ENCODE measurements at regions not wholly inside any gene's neighbourhood (a gene's known extent, or its start where the extent isn't known, plus 50 kb on each side); places are given as distances from the start of the nearest gene placed in this dataset.

DNA sequence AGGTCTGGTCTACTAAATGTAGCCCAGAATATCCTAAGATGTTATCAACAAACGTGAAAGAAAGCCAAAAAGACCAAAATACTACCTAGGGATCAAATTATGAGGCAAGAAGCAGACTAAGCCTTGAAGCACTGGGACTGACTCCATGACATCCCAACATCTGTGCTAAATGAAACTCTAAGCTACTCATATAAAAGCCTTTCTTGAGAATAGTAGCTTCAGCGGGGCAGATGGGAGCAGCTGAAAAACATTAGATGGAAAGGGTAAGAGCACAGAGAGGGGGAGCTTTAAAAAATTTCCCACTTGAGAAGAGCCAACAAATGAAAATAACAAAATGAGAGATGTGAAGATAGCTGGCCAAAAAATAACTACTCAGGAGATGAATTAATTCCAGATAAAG is 81.7 kb downstream of the MAD2L1 start:
- H3K4me1 Mint-ChIP-seq = peaks cover 11% of the 10 kb centered on the region
- no peak overlapping the region for H3K4me3 Mint-ChIP-seq
- no peak for DNase-seq
- TF ChIP-seq, protein P1, sequence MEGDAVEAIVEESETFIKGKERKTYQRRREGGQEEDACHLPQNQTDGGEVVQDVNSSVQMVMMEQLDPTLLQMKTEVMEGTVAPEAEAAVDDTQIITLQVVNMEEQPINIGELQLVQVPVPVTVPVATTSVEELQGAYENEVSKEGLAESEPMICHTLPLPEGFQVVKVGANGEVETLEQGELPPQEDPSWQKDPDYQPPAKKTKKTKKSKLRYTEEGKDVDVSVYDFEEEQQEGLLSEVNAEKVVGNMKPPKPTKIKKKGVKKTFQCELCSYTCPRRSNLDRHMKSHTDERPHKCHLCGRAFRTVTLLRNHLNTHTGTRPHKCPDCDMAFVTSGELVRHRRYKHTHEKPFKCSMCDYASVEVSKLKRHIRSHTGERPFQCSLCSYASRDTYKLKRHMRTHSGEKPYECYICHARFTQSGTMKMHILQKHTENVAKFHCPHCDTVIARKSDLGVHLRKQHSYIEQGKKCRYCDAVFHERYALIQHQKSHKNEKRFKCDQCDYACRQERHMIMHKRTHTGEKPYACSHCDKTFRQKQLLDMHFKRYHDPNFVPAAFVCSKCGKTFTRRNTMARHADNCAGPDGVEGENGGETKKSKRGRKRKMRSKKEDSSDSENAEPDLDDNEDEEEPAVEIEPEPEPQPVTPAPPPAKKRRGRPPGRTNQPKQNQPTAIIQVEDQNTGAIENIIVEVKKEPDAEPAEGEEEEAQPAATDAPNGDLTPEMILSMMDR (IDR thresholded peaks at IDR 0.05) = no peak
- no peaks in the 10 kb centered on the region for H3K9me3 Mint-ChIP-seq
- H3K27ac Mint-ChIP-seq = no peak overlapping the region
- no peaks in the 10 kb centered on the region for H3K36me3 Mint-ChIP-seq (ENCODE audit: low read depth)
- H3K27me3 Mint-ChIP-seq (ENCODE audit: low read depth, poor library complexity) = no peaks in the 10 kb centered on the region

DNA sequence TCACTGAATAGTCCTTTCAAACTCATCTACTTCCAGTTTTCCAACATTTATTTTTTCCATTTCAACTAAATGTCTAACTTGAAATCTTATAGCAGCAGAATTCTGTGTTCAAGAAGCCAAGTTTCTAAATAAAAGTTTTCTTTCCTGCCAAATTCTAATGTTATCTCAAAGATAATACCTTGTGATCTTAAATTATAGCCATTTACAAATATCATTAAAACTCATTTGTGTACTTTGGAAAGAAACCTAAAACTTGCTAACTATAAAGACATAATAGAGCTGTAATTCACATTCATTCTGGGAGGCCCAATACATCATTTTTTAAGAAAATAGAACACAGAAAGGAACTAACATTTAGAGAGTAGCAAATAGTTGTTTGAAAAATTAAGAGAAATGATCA is 83.9 kb downstream of the MAD2L1 start:
- H3K4me1 Mint-ChIP-seq = peaks cover 15% of the 10 kb centered on the region
- no peak overlapping the region for H3K27ac Mint-ChIP-seq
- TF ChIP-seq, protein P1 (IDR thresholded peaks at IDR 0.05) = no peak
- H3K4me3 Mint-ChIP-seq = no peak overlapping the region
- H3K36me3 Mint-ChIP-seq (ENCODE audit: low read depth) = no peaks in the 10 kb centered on the region
- H3K9me3 Mint-ChIP-seq = no peaks in the 10 kb centered on the region
- no peak for DNase-seq
- no peaks in the 10 kb centered on the region for H3K27me3 Mint-ChIP-seq (ENCODE audit: low read depth, poor library complexity)

DNA sequence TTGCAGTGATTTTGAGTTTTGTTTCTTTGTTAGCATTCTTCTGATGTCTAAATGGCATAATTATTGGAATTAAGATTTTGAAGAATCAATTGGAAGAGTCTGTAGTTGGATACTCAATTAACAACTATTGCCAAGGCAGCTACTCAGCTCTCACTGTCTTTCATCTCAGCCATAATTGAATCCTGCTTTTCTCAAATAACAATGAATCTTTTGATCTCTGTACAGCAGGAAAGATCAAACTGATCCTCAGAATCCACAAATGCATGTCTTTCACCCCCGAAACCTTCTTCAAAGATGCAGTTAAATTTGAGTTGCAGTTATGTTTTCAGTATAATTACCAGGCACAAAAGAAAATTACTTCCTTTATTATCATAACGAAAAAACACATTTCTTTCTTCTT is 86.2 kb downstream of the MAD2L1 start:
- Mint-ChIP-seq H3K9me3 (no peaks in the 10 kb centered on the region), H3K27ac (no peak overlapping the region), H3K4me1 (peaks cover 30% of the 10 kb centered on the region), H3K36me3 (ENCODE audit: low read depth) (no peaks in the 10 kb centered on the region), H3K27me3 (ENCODE audit: low read depth, poor library complexity) (no peaks in the 10 kb centered on the region), H3K4me3 (no peak overlapping the region)
- TF ChIP-seq, protein P1 (IDR thresholded peaks at IDR 0.05) = no peak
- DNase-seq = no peak

DNA sequence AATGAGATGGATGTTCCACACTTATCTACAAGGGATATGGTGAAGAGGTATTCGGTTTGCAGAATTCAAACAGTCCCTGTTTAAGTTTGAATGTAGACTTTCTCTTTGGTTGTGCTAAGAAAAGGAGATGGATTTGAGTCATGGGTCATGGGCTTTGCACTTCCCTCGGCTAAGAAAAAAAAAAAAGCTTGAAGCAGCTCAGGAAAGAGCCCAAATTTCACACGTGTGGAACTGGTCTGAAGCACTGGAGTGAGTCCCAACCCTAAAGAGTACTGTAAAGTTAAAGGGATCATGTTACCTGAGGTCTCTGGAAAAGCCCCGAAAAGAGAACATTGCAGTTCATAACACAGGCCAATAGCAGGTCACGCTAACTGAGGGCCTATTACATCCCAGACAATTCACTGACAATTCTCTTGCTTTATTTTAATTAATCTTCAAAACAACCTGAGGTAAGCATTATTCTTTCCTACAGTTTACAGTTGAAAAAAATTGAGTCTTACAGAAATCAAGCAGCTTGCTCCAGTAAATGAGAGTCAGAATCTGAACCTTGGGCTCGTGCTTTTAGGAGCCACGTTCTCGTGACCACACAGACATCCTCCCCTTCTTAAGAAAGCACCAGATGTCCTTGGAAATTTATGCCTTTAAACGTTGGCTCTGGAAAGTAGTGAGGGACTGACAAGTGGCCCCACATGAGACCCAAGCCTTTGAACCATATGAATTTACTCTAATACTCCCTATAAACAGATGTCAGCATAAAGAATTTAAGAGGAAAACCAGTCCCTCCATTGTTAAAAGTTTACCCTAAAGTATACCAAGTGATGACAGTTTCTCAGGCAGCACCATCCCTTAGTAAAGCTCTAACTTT is 89.3 kb downstream of the MAD2L1 start:
- H3K27ac Mint-ChIP-seq = peak overlapping the region; percentile 94
- H3K36me3 Mint-ChIP-seq (ENCODE audit: low read depth) = no peaks in the 10 kb centered on the region
- no peak for DNase-seq
- H3K27me3 Mint-ChIP-seq (ENCODE audit: low read depth, poor library complexity) = no peaks in the 10 kb centered on the region
- no peaks in the 10 kb centered on the region for H3K9me3 Mint-ChIP-seq
- TF ChIP-seq, protein P1 (IDR thresholded peaks at IDR 0.05) = no peak
- peaks cover 30% of the 10 kb centered on the region for H3K4me1 Mint-ChIP-seq
- no peak overlapping the region for H3K4me3 Mint-ChIP-seq

DNA sequence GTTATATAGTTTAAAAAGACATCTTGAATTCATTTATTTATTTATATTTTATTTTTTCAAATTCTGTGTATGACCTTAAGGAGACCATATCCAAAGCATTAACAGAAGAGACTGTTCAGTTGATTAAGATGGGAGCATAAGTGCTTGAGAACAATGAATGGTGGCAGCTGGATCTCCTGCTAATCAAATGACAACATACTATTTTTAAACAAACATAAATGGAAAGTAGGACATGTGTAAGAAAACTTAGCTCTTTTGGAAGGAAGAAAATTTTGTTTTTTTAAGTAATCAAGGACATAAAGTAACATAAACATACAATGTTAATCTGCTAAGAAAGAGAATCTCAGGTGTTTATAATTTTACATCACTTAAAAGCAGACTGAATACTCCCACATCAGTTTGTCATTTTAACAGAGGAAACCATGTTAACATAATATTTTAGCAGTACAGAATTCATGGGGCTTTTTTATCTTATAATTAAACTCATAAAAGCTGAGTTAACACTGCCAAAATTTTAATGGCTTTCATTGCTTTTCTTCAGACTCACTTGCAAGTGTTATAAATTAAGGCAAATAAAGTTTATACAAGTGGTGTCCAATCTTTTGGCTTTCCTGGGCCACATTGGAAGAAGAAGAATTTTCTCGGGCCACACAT is 95.1 kb downstream of the MAD2L1 start:
- Mint-ChIP-seq H3K4me3 (no peak overlapping the region), H3K9me3 (no peaks in the 10 kb centered on the region), H3K27ac (no peak overlapping the region), H3K36me3 (ENCODE audit: low read depth) (no peaks in the 10 kb centered on the region), H3K27me3 (ENCODE audit: low read depth, poor library complexity) (no peaks in the 10 kb centered on the region), H3K4me1 (peaks cover 4% of the 10 kb centered on the region)
- TF ChIP-seq, protein P1 (IDR thresholded peaks at IDR 0.05) = no peak
- DNase-seq = no peak
